K562 (cell line): ENCODE measurements at regions not wholly inside any gene's neighbourhood (a gene's known extent, or its start where the extent isn't known, plus 50 kb on each side); places are given as distances from the start of the nearest gene placed in this dataset.

Experiments used
- ATAC-seq: fragments of 200-7000 bp; cut with Tn5 transposase; 3 replicates; pipeline ENCODE4 v1.9.1; 2020; ENCODE audit warnings: moderate library complexity
- BruUV-seq: library from RNA; stranded (reverse); fragments of 400-500 nt; replicated peaks from 2 replicates; lab custom pipeline; 2021; lab: Mats Ljungman, UMichigan
- CTCF ChIA-PET: fragments of 300-600 bp; formaldehyde crosslinking; extraction: SDS; loops from one replicate; lab custom pipeline; 2021; ENCODE audit warnings: low intra/inter-chr PET ratio; lab: Yijun Ruan, JAX
- POLR2A ChIA-PET: fragments of 300-600, 350-650 bp; sonication (Branson Sonifier 250); formaldehyde crosslinking; extraction: SDS; loops from one replicate; lab custom pipeline; 2021; ENCODE audit warnings: antibody characterized with exemption, inconsistent platforms; lab: Yijun Ruan, JAX
- DNase-seq, 4 experiments: peaks; one replicate each; pipeline versions ENCODE4 v3.0.0 to v3.0.0-alpha.2; 2011 to 2018; ENCODE audit warnings: low spot score in 3 of 4, mixed read lengths in 3 of 4; ENCODE audit errors: extremely low read depth in 1 of 4
- FAIRE-seq: peaks from 2 replicates; lab custom pipeline; 2011; peaks lifted over from hg19 to GRCh38; lab: Jason Lieb, UNC
- H2AFZ ChIP-seq: 2 replicates; pipeline ENCODE4 v1.6.0; 2011; ENCODE audit warnings: low read depth, low read length, control low read depth, inconsistent platforms
- H3K27ac ChIP-seq: fragments of 200-600 bp; 3 replicates; pipeline ENCODE4 v1.8.0; 2011; ENCODE audit warnings: low read depth, mild to moderate bottlenecking, control low read depth, inconsistent platforms, low read length, moderate library complexity, mixed read lengths; ENCODE audit errors: extremely low read depth
- H3K27me3 ChIP-seq, 2 experiments: fragments of 300-600 bp in 1 of 2; 2 replicates in 1 of 2; 3 replicates in 1 of 2; pipeline versions ENCODE4 v1.6.0 to v1.8.0; 2011; ENCODE audit warnings: inconsistent platforms in 2 of 2, low read length in 2 of 2, mild to moderate bottlenecking in 1 of 2, mixed read lengths in 1 of 2, moderate library complexity in 1 of 2; ENCODE audit not compliant: control insufficient read depth in 2 of 2, insufficient read depth in 2 of 2
- H3K36me3 ChIP-seq: fragments of 300-600 bp; 3 replicates; pipeline ENCODE4 v1.8.0; 2011; ENCODE audit warnings: mild to moderate bottlenecking, low read length, inconsistent platforms; ENCODE audit not compliant: control insufficient read depth, insufficient read depth
- H3K4me1 ChIP-seq, 2 experiments: fragments of 200-600 bp in 1 of 2; replicated peaks in 1 of 2; 2 replicates in 1 of 2; 3 replicates in 1 of 2; pipeline versions ENCODE4 v1.5.1 to v1.8.0; 2011; ENCODE audit warnings: inconsistent platforms in 2 of 2, low read length in 2 of 2, mild to moderate bottlenecking in 1 of 2, mixed read lengths in 1 of 2, moderate library complexity in 1 of 2; ENCODE audit not compliant: control insufficient read depth in 2 of 2, insufficient read depth in 2 of 2
- H3K4me2 ChIP-seq: 2 replicates; pipeline ENCODE4 v1.6.1; 2011; ENCODE audit warnings: low read length, control low read depth, inconsistent platforms, mixed read lengths; ENCODE audit not compliant: insufficient read depth
- H3K4me3 ChIP-seq: fragments of 200-600 bp; sonication (generic), shearing (Covaris generic); 2 replicates; pipeline ENCODE4 v1.5.1; 2016; ENCODE audit warnings: control low read depth, inconsistent platforms
- H3K79me2 ChIP-seq: fragments of 200-600 bp; 3 replicates; pipeline ENCODE4 v1.8.0; 2011; ENCODE audit warnings: low read length, inconsistent platforms; ENCODE audit not compliant: control insufficient read depth, insufficient read depth
- H3K9ac ChIP-seq, 2 experiments: 2 replicates each; pipeline versions ENCODE4 v1.6.0 to v1.6.1; 2011; ENCODE audit warnings: low read depth in 2 of 2, low read length in 2 of 2, control low read depth in 1 of 2, inconsistent platforms in 1 of 2, mild to moderate bottlenecking in 1 of 2, mixed read lengths in 1 of 2; ENCODE audit not compliant: insufficient read depth in 1 of 2
- H3K9me1 ChIP-seq: one replicate; pipeline ENCODE4 v1.6.0; 2011; ENCODE audit warnings: inconsistent platforms, mild to moderate bottlenecking, low read length, moderate library complexity; ENCODE audit not compliant: control insufficient read depth, insufficient read depth
- H3K9me3 ChIP-seq: replicated peaks from 2 replicates; pipeline ENCODE4 v1.5.1; 2011; ENCODE audit warnings: low read depth, low read length, inconsistent platforms; ENCODE audit not compliant: control insufficient read depth, insufficient read depth
- H4K20me1 ChIP-seq: replicated peaks from 2 replicates; pipeline ENCODE4 v1.6.1; 2011; ENCODE audit warnings: low read length, inconsistent platforms, mixed read lengths; ENCODE audit not compliant: control insufficient read depth, insufficient read depth
- ARHGAP35 ChIP-seq: fragments of 450-650 bp; IDR thresholded peaks from 2 replicates; pipeline ENCODE4 v1.6.1; 2018; ENCODE audit not compliant: partially characterized antibody
- BHLHE40 ChIP-seq: IDR thresholded peaks from 2 replicates; pipeline ENCODE4 v1.6.1; 2011; ENCODE audit warnings: low read length, improper control_type of control experiment
- ESRRB ChIP-seq: fragments of 250-450 bp; sonication (Bioruptor Pico); IDR thresholded peaks from 2 replicates; pipeline ENCODE4 v1.5.0; 2020; ENCODE audit warnings: mild to moderate bottlenecking, moderate library complexity, borderline replicate concordance
- KLF10 ChIP-seq: fragments of 250-450 bp; sonication (Bioruptor Pico); IDR thresholded peaks from 2 replicates; pipeline ENCODE4 v1.6.1; 2021; ENCODE audit warnings: matching md5 sums
- MCM3 ChIP-seq: fragments of 450-650 bp; IDR thresholded peaks from 2 replicates; pipeline ENCODE4 v1.6.1; 2016
- NFATC3 ChIP-seq: fragments of 450-650 bp; IDR thresholded peaks from 2 replicates; pipeline ENCODE4 v1.6.1; 2017; ENCODE audit warnings: mild to moderate bottlenecking
- POLR2B ChIP-seq: fragments of 450-650 bp; IDR thresholded peaks from 2 replicates; pipeline ENCODE4 v1.6.1; 2018; ENCODE audit warnings: low read depth; ENCODE audit not compliant: partially characterized antibody
- SMARCC2 ChIP-seq: fragments of 450-650 bp; IDR thresholded peaks from 2 replicates; pipeline ENCODE4 v1.6.1; 2017; ENCODE audit warnings: antibody characterized with exemption, moderate library complexity, mild to moderate bottlenecking, low read depth
- TBP ChIP-seq: optimal IDR thresholded peaks from 2 replicates; pipeline ENCODE3; 2011; ENCODE audit warnings: low read depth, low read length, improper control_type of control experiment
- TEAD4 ChIP-seq, 2 experiments: sonication (generic) in 1 of 2; formaldehyde crosslinking in 1 of 2; IDR thresholded peaks; 2 replicates each; pipeline versions ENCODE4 v1.6.1 to v1.8.0; 2012 to 2022; ENCODE audit warnings: borderline replicate concordance in 1 of 2, inconsistent platforms in 1 of 2, low read length in 1 of 2, mild to moderate bottlenecking in 1 of 2, missing genetic modification reagents in 1 of 2
- TFAP4 ChIP-seq: sonication (generic); formaldehyde crosslinking; IDR thresholded peaks from 2 replicates; pipeline ENCODE4 v1.8.0; 2022; ENCODE audit warnings: missing genetic modification reagents, mild to moderate bottlenecking, moderate library complexity, borderline replicate concordance
- ZNF24 ChIP-seq: fragments of 450-650 bp; IDR thresholded peaks from 2 replicates; pipeline ENCODE4 v1.6.1; 2016
- ZNF277 ChIP-seq: fragments of 250-450 bp; sonication (Bioruptor Pico); IDR thresholded peaks from 2 replicates; pipeline ENCODE4 v1.8.0; 2022; ENCODE audit warnings: inconsistent platforms, mild to moderate bottlenecking, moderate library complexity, borderline replicate concordance
- ZNF354B ChIP-seq: fragments of 250-450 bp; sonication (Bioruptor Pico); IDR thresholded peaks from 2 replicates; pipeline ENCODE4 v1.4.0; 2020
- ZNF41 ChIP-seq: fragments of 250-450 bp; sonication (Bioruptor Pico); conservative IDR thresholded peaks from 2 replicates; pipeline ENCODE4 v1.4.0; 2020; ENCODE audit warnings: mild to moderate bottlenecking
- ZNF766 ChIP-seq: fragments of 200-800 bp; sonication (Bioruptor generic); conservative IDR thresholded peaks from 2 replicates; pipeline ENCODE4 v1.6.1; 2016; ENCODE audit warnings: missing genetic modification characterization, missing compliant biosample characterization
- ZNF780A ChIP-seq: fragments of 250-450 bp; sonication (Bioruptor Pico); IDR thresholded peaks from 2 replicates; pipeline ENCODE4 v1.5.0; 2021; ENCODE audit warnings: mild to moderate bottlenecking
- WGBS: fragments of 100-300 bp; shearing (Covaris generic); methylation state at CpG from one replicate; pipeline ENCODE4 v1.1.6; 2016; ENCODE audit warnings: low coverage, mixed read lengths; ENCODE audit not compliant: insufficient coverage; ENCODE audit errors: missing lambda C conversion rate; 5-methylcytosine and 5-hydroxymethylcytosine counted together
- in situ Hi-C: fragments of 300-500 bp; cut with MboI; formaldehyde crosslinking; loops from 4 replicates; pipeline ENCODE4 v1.15.0; 2018; ENCODE audit warnings: inconsistent platforms, mixed read lengths
- intact Hi-C: fragments of 100-400 bp; cut with micrococcal nuclease; formaldehyde crosslinking; loops from 2 replicates; pipeline ENCODE4 v1.14.2; 2022
- TF ChIP-seq, protein P1 (sequence below): IDR thresholded peaks from 2 replicates; pipeline ENCODE4 v1.6.1; 2011; ENCODE audit not compliant: insufficient read length; ENCODE audit errors: extremely low read depth

- no peak for TF ChIP-seq ZNF277 (CRISPR knock-in tag)
Measured at GRCh38 chr7:121666306-121666705, 206.7 kb upstream of the PTPRZ1 start (continued).

DNA sequence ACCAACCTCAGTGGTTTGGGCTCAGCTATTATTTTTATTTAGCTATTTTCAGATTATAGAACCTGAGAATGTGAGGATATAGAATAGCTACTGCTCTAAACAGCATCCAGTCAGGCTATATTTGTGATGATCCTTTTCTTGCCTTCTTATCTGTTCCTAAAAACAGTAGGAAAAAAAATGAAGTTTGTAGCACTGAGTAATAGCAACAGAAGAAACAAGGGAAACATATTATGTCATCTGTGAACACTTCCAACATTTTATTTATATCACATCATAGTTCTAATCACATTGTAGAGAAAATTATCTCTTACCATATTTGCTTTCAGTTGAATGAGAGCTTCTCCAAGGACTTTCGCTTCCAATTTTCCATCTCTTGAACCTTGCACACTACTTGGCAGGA lies 229.6 kb upstream of the PTPRZ1 start:
- POLR2A ChIA-PET: no interaction called here
- no peaks in the 10 kb centered on the region for H3K9me1 ChIP-seq
- no peak for TF ChIP-seq TEAD4 (IDR thresholded peaks at IDR 0.05; ENCODE audit: low read length)
- TF ChIP-seq TEAD4 (CRISPR knock-in tag; IDR thresholded peaks at IDR 0.05; ENCODE audit: borderline replicate concordance): no peak
- no peak for TF ChIP-seq ZNF780A
- TF ChIP-seq ZNF24: no peak
- no peak for TF ChIP-seq BHLHE40
- TF ChIP-seq TBP: no peak
- TF ChIP-seq ESRRB (CRISPR knock-in tag): no peak
- TF ChIP-seq NFATC3: no peak
- TF ChIP-seq TFAP4 (CRISPR knock-in tag): no peak
- no peak for TF ChIP-seq ZNF766
- TF ChIP-seq, protein P1, sequence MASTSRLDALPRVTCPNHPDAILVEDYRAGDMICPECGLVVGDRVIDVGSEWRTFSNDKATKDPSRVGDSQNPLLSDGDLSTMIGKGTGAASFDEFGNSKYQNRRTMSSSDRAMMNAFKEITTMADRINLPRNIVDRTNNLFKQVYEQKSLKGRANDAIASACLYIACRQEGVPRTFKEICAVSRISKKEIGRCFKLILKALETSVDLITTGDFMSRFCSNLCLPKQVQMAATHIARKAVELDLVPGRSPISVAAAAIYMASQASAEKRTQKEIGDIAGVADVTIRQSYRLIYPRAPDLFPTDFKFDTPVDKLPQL: no peak
- TF ChIP-seq MCM3: no peak
- no peak for TF ChIP-seq KLF10 (CRISPR knock-in tag)
- no peak for TF ChIP-seq ZNF354B (CRISPR knock-in tag)
- no peak for TF ChIP-seq ZNF41 (CRISPR knock-in tag)
- TF ChIP-seq ARHGAP35: no peak
- TF ChIP-seq SMARCC2: no peak
- no peak for TF ChIP-seq POLR2B
- TF ChIP-seq, all 486 proteins: peak for 0
- Histone ChIP-seq H3K4me2 (no peak overlapping the region), H3K27me3 (no peaks in the 10 kb centered on the region), H2AFZ (no peak overlapping the region), H4K20me1 (no peaks in the 10 kb centered on the region), H3K36me3 (no peaks in the 10 kb centered on the region), H3K4me3 (no peak overlapping the region), H3K79me2 (no peaks in the 10 kb centered on the region), H3K27ac (no peak overlapping the region), H3K4me1 (no peaks in the 10 kb centered on the region), H3K9me3 (no peaks in the 10 kb centered on the region), H3K9ac (no peak overlapping the region)
- in situ Hi-C loops: no loop called here
- BruUV-seq: no TSS peak
- no peak for DNase-seq
- intact Hi-C loops: no loop called here
- no peak for ATAC-seq
- FAIRE-seq: no peak
- CTCF ChIA-PET: no interaction called here
- WGBS: 3% methylated on average over 1 of the region's 1 CpG
